ENCODE measurements at regions not wholly inside any gene's neighbourhood (a gene's known extent, or its start where the extent isn't known, plus 50 kb on each side); places are given as distances from the start of the nearest gene placed in this dataset.

DNA sequence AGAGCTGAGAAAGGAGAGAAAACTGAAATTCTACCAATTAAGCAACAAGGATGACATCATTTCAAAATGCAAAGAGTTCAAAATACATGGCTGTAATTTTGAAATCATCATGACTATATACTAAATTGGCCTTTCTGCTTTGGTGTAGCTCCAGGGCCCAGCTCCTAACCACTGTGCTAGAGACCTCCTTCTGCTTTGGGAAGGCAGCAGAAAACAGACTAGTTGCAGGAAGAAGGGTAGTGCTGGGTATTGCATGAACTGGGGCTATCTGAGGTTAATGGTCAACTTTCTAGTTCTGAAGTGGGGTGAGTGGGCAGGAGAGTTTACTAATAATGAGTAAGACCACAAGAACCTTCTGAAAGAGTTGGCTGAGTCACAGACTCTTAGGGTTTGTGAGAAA, 66.2 kb downstream of the PTGER2 start:
- ATAC-seq (replicated peaks) = peak; percentile 93
- no peaks in the 10 kb centered on the region for H3K36me3 Mint-ChIP-seq (ENCODE audit: low read depth)
- H3K27ac Mint-ChIP-seq = no peak overlapping the region
- H3K4me3 Mint-ChIP-seq = no peak overlapping the region
- no peaks in the 10 kb centered on the region for H3K27me3 Mint-ChIP-seq
- peaks cover 4% of the 10 kb centered on the region for H3K9me3 Mint-ChIP-seq
- peaks cover 6% of the 10 kb centered on the region for H3K4me1 Mint-ChIP-seq
